ENCODE measurements at regions not wholly inside any gene's neighbourhood (a gene's known extent, or its start where the extent isn't known, plus 50 kb on each side); places are given as distances from the start of the nearest gene placed in this dataset.
A peak's percentile ranks its signal among the peaks of the same experiment; 100 is the strongest.

DNA sequence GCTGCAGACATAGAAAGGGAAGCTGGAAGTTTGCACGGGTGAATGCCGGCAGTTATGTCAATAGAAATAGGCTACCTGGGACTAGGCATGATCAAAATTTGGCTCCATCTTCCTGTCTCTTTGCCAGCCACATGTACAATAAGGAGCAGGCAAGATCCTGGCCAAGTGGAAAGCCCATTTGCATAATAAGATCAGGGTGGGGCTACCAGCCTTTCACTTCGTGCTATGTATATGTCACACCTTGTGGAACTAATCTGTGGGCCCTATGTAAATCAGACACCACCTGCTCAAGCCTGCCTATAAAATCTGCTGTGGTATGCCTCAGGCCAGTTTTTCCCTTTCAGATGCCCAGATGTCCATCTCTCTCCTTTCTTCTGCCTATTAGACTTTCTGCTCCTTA, 79.3 kb upstream of the DRD2 start:
- no peak overlapping the region for H3K4me2 ChIP-seq (ENCODE audit: insufficient read depth, low read length)
- DNase-seq (no peak), ATAC-seq (ENCODE audit: insufficient read depth, low read depth) (no peak)

GRCh38 chr11:113553915-113554314, 78.7 kb upstream of the DRD2 start:
- Histone ChIP-seq H3K79me2 (ENCODE audit: insufficient read depth, low read length) (no peaks in the 10 kb centered on the region), H3K27ac (ENCODE audit: low read length) (no peak overlapping the region)

More for the DNA sequence above, 79.3 kb upstream of the DRD2 start:
- Histone ChIP-seq H3K36me3 (ENCODE audit: insufficient read depth, low read length) (no peaks in the 10 kb centered on the region), H4K20me1 (ENCODE audit: insufficient read depth, low read length) (no peaks in the 10 kb centered on the region), H2AFZ (ENCODE audit: low read depth, low read length) (no peak overlapping the region), H3K79me2 (ENCODE audit: insufficient read depth, low read length) (no peaks in the 10 kb centered on the region), H3K4me3 (ENCODE audit: low read depth in 1 of 2, low read length in 2 of 2) (no peak overlapping the region), H3K27me3 (ENCODE audit: insufficient read depth, low read length, poor library complexity) (peaks cover 2% of the 10 kb centered on the region), H3K27ac (ENCODE audit: low read length) (no peak overlapping the region), H3K9me3 (ENCODE audit: insufficient read depth, low read length, severe bottlenecking) (no peaks in the 10 kb centered on the region), H3K9ac (ENCODE audit: low read depth, low read length) (no peak overlapping the region), H3K4me1 (ENCODE audit: insufficient read depth, low read length) (no peaks in the 10 kb centered on the region)
- TF ChIP-seq EZH2 (IDR thresholded peaks at IDR 0.05; ENCODE audit: borderline replicate concordance, low read depth, low read length, severe bottlenecking) (no peak), CTCF (IDR thresholded peaks at IDR 0.05; ENCODE audit: borderline replicate concordance, extremely low read depth, low read length, poor library complexity, severe bottlenecking) (no peak)

DNA sequence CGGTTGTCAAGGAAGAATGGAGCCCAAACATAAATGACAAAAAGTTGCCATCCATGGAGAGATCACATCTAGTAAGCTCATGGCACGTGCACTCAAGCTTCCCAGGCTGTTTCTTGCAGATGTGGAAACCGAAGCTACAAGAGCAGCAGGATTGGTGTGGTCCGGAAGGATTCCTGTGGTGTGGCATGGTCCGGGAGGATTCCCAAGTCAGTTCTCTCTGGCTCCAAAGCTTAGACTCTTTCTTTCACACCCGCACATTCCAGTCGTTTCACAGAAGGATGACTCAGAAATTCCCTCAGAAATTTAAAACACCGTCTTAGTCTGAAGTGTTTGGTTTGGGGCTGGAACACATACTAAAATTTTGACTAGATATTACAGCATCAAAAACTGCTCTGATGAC, 78.0 kb upstream of the DRD2 start:
- Histone ChIP-seq H4K20me1 (ENCODE audit: insufficient read depth, low read length) (no peaks in the 10 kb centered on the region), H3K4me1 (ENCODE audit: insufficient read depth, low read length) (no peaks in the 10 kb centered on the region), H2AFZ (ENCODE audit: low read depth, low read length) (no peak overlapping the region), H3K79me2 (ENCODE audit: insufficient read depth, low read length) (no peaks in the 10 kb centered on the region), H3K9me3 (ENCODE audit: insufficient read depth, low read length, severe bottlenecking) (no peaks in the 10 kb centered on the region), H3K36me3 (ENCODE audit: insufficient read depth, low read length) (no peaks in the 10 kb centered on the region), H3K27ac (ENCODE audit: low read length) (no peak overlapping the region), H3K27me3 (ENCODE audit: insufficient read depth, low read length, poor library complexity) (peaks cover 2% of the 10 kb centered on the region), H3K4me2 (ENCODE audit: insufficient read depth, low read length) (no peak overlapping the region), H3K4me3 (ENCODE audit: low read depth in 1 of 2, low read length in 2 of 2) (no peak overlapping the region), H3K9ac (ENCODE audit: low read depth, low read length) (no peak overlapping the region)
- ATAC-seq (ENCODE audit: insufficient read depth, low read depth) (no peak), DNase-seq (no peak)
- TF ChIP-seq EZH2 (IDR thresholded peaks at IDR 0.05; ENCODE audit: borderline replicate concordance, low read depth, low read length, severe bottlenecking) = no peak
- no peak for TF ChIP-seq CTCF (IDR thresholded peaks at IDR 0.05; ENCODE audit: borderline replicate concordance, extremely low read depth, low read length, poor library complexity, severe bottlenecking)

More at GRCh38 chr11:113553915-113554314, 78.7 kb upstream of the DRD2 start:
- no peaks in the 10 kb centered on the region for H3K4me1 ChIP-seq (ENCODE audit: insufficient read depth, low read length)
- ATAC-seq (ENCODE audit: insufficient read depth, low read depth) = no peak
- H3K36me3 ChIP-seq (ENCODE audit: insufficient read depth, low read length) = no peaks in the 10 kb centered on the region
- DNase-seq = no peak
- no peaks in the 10 kb centered on the region for H3K9me3 ChIP-seq (ENCODE audit: insufficient read depth, low read length, severe bottlenecking)
- H3K9ac ChIP-seq (ENCODE audit: low read depth, low read length) = no peak overlapping the region
- no peak overlapping the region for H3K4me3 ChIP-seq (ENCODE audit: low read depth in 1 of 2, low read length in 2 of 2)
- H3K4me2 ChIP-seq (ENCODE audit: insufficient read depth, low read length) = no peak overlapping the region
- no peak overlapping the region for H2AFZ ChIP-seq (ENCODE audit: low read depth, low read length)
- H3K27me3 ChIP-seq (ENCODE audit: insufficient read depth, low read length, poor library complexity) = peaks cover 2% of the 10 kb centered on the region
- H4K20me1 ChIP-seq (ENCODE audit: insufficient read depth, low read length) = no peaks in the 10 kb centered on the region
- TF ChIP-seq EZH2 (IDR thresholded peaks at IDR 0.05; ENCODE audit: borderline replicate concordance, low read depth, low read length, severe bottlenecking) = no peak
- peak; percentile 11 for TF ChIP-seq CTCF (IDR thresholded peaks at IDR 0.05; ENCODE audit: borderline replicate concordance, extremely low read depth, low read length, poor library complexity, severe bottlenecking)

DNA sequence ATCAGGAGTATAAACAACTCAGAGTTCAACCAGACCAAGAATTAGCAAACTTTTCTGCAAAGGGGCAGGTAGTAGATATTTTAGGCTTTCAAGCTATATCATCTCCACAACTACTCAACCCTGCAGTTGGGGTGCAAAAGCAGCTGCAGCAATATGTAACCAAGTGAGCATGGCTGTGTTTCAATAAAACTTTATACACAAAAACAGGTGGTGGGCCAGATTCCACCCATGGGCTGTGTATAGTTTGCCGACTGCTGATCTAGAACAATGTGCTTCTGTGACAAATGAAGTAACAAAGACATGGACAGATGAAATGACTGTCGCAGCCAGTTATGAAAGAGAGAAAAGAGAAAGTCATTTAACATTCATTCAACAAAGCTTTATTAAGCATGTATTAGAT, 77.1 kb upstream of the DRD2 start:
- H3K9me3 ChIP-seq (ENCODE audit: insufficient read depth, low read length, severe bottlenecking) = no peaks in the 10 kb centered on the region
- no peak overlapping the region for H2AFZ ChIP-seq (ENCODE audit: low read depth, low read length)
- H4K20me1 ChIP-seq (ENCODE audit: insufficient read depth, low read length) = no peaks in the 10 kb centered on the region
- no peaks in the 10 kb centered on the region for H3K36me3 ChIP-seq (ENCODE audit: insufficient read depth, low read length)
- no peak overlapping the region for H3K4me3 ChIP-seq (ENCODE audit: low read depth in 1 of 2, low read length in 2 of 2)
- H3K27ac ChIP-seq (ENCODE audit: low read length) = no peak overlapping the region
- no peaks in the 10 kb centered on the region for H3K79me2 ChIP-seq (ENCODE audit: insufficient read depth, low read length)
- no peak overlapping the region for H3K9ac ChIP-seq (ENCODE audit: low read depth, low read length)
- H3K4me2 ChIP-seq (ENCODE audit: insufficient read depth, low read length) = no peak overlapping the region
- TF ChIP-seq CTCF (IDR thresholded peaks at IDR 0.05; ENCODE audit: borderline replicate concordance, extremely low read depth, low read length, poor library complexity, severe bottlenecking) (no peak), EZH2 (IDR thresholded peaks at IDR 0.05; ENCODE audit: borderline replicate concordance, low read depth, low read length, severe bottlenecking) (no peak)
- DNase-seq (no peak), ATAC-seq (ENCODE audit: insufficient read depth, low read depth) (no peak)
- no peaks in the 10 kb centered on the region for H3K4me1 ChIP-seq (ENCODE audit: insufficient read depth, low read length)
- peaks cover 2% of the 10 kb centered on the region for H3K27me3 ChIP-seq (ENCODE audit: insufficient read depth, low read length, poor library complexity)

All from DND-41 (cell line).